ENCODE measurements at regions not wholly inside any gene's neighbourhood (a gene's known extent, or its start where the extent isn't known, plus 50 kb on each side); places are given as distances from the start of the nearest gene placed in this dataset.
A peak's percentile ranks its signal among the peaks of the same experiment; 100 is the strongest.

DNA sequence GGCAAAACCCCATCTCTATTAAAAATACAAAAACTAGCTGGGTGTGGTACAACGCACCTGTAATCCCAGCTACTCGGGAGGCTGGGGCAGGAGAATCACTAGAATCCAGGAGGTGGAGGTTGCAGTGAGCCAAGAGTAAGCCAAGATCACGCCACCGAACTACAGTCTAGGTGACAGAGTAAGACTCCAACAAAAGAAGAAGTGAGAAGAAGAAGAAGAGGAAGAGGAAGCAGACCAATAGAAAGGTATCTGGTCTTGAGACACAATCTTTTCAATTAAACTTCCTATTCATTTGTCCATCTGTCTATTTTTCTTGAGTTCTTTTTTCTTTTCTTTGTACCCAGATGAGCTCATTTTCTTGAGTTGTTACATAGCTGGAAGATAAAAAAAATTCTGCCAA is 55.7 kb upstream of the ACADM start:
- Histone ChIP-seq H3K9me3 (ENCODE audit: insufficient read depth, low read length) (no peaks in the 10 kb centered on the region), H2AFZ (ENCODE audit: low read depth, low read length) (no peak overlapping the region), H3K27ac (ENCODE audit: low read length) (no peak overlapping the region), H3K4me1 (ENCODE audit: low read length) (peaks cover 7% of the 10 kb centered on the region), H3K4me2 (ENCODE audit: low read length) (peak overlapping the region; percentile 20; the same call in 1 of the 2 replicates), H3K9ac (ENCODE audit: low read length) (no peak overlapping the region), H3K36me3 (replicated peaks; ENCODE audit: low read depth, low read length) (no peaks in the 10 kb centered on the region), H3K27me3 (ENCODE audit: low read depth, low read length) (no peaks in the 10 kb centered on the region), H3K4me3 (ENCODE audit: low read length) (no peak overlapping the region), H3K79me2 (ENCODE audit: low read length) (no peaks in the 10 kb centered on the region), H4K20me1 (ENCODE audit: insufficient read depth, low read length) (no peaks in the 10 kb centered on the region)
- TF ChIP-seq EZH2phosphoT487 (IDR thresholded peaks at IDR 0.05; ENCODE audit: low read depth) = no peak
- TF ChIP-seq, protein P1, sequence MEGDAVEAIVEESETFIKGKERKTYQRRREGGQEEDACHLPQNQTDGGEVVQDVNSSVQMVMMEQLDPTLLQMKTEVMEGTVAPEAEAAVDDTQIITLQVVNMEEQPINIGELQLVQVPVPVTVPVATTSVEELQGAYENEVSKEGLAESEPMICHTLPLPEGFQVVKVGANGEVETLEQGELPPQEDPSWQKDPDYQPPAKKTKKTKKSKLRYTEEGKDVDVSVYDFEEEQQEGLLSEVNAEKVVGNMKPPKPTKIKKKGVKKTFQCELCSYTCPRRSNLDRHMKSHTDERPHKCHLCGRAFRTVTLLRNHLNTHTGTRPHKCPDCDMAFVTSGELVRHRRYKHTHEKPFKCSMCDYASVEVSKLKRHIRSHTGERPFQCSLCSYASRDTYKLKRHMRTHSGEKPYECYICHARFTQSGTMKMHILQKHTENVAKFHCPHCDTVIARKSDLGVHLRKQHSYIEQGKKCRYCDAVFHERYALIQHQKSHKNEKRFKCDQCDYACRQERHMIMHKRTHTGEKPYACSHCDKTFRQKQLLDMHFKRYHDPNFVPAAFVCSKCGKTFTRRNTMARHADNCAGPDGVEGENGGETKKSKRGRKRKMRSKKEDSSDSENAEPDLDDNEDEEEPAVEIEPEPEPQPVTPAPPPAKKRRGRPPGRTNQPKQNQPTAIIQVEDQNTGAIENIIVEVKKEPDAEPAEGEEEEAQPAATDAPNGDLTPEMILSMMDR (IDR thresholded peaks at IDR 0.05; ENCODE audit: low read depth, low read length) = no peak

DNA sequence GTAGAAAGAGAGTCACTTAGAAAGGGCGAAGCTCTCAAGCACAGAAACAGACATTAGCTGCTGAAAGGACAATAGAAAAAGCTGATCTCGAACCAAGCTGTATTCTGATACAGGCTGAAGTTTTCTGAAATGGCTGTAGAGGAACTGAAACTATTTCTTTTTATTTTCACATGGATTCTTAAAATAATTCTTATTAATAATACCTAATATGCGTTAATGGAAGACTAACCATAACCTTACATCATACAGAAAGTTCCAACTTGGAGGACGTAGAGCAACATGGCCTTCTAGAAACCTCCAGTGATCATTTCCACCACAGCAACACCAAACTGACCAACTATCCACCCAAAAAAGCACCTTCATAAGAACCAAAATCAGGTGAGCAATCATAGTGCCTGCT is 52.8 kb upstream of the ACADM start:
- Histone ChIP-seq H2AFZ (ENCODE audit: low read depth, low read length) (no peak overlapping the region), H3K4me3 (ENCODE audit: low read length) (no peak overlapping the region)
- TF ChIP-seq, protein P1 (IDR thresholded peaks at IDR 0.05; ENCODE audit: low read depth, low read length) = no peak
- no peak for TF ChIP-seq EZH2phosphoT487 (IDR thresholded peaks at IDR 0.05; ENCODE audit: low read depth)

DNA sequence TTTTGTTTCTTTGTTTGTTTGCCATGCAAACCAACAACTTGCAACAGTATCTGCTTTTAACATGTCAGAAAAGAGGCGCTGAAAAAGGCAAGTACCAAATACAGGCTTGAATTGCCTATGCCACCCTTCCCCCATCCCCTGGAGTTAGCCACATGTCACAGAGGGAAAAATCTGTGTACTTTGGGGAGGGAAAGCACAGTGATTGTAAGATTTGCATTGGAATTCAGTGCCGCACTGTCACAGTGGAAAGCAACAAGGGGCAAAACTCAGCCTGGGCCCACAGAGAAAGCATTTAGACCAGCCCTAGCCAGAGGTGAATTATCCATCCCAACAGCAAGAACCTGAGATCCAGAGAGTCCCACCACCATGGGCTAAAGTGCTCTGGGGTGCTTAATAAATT is 52.4 kb upstream of the ACADM start:
- Histone ChIP-seq H3K36me3 (replicated peaks; ENCODE audit: low read depth, low read length) (no peaks in the 10 kb centered on the region), H3K4me2 (ENCODE audit: low read length) (no peak overlapping the region), H3K79me2 (ENCODE audit: low read length) (no peaks in the 10 kb centered on the region), H3K27ac (ENCODE audit: low read length) (no peak overlapping the region), H3K9ac (ENCODE audit: low read length) (no peak overlapping the region), H3K4me3 (ENCODE audit: low read length) (no peak overlapping the region), H3K9me3 (ENCODE audit: insufficient read depth, low read length) (no peaks in the 10 kb centered on the region), H3K27me3 (ENCODE audit: low read depth, low read length) (no peaks in the 10 kb centered on the region), H3K4me1 (ENCODE audit: low read length) (peaks cover 7% of the 10 kb centered on the region), H2AFZ (ENCODE audit: low read depth, low read length) (no peak overlapping the region), H4K20me1 (ENCODE audit: insufficient read depth, low read length) (no peaks in the 10 kb centered on the region)
- no peak for TF ChIP-seq EZH2phosphoT487 (IDR thresholded peaks at IDR 0.05; ENCODE audit: low read depth)
- TF ChIP-seq, protein P1 (IDR thresholded peaks at IDR 0.05; ENCODE audit: low read depth, low read length) = no peak

More for the DNA sequence above, 52.8 kb upstream of the ACADM start:
- Histone ChIP-seq H3K79me2 (ENCODE audit: low read length) (no peaks in the 10 kb centered on the region), H4K20me1 (ENCODE audit: insufficient read depth, low read length) (no peaks in the 10 kb centered on the region), H3K27me3 (ENCODE audit: low read depth, low read length) (no peaks in the 10 kb centered on the region), H3K36me3 (replicated peaks; ENCODE audit: low read depth, low read length) (no peaks in the 10 kb centered on the region), H3K27ac (ENCODE audit: low read length) (no peak overlapping the region), H3K4me2 (ENCODE audit: low read length) (no peak overlapping the region), H3K9ac (ENCODE audit: low read length) (no peak overlapping the region), H3K4me1 (ENCODE audit: low read length) (peaks cover 7% of the 10 kb centered on the region), H3K9me3 (ENCODE audit: insufficient read depth, low read length) (no peaks in the 10 kb centered on the region)

DNA sequence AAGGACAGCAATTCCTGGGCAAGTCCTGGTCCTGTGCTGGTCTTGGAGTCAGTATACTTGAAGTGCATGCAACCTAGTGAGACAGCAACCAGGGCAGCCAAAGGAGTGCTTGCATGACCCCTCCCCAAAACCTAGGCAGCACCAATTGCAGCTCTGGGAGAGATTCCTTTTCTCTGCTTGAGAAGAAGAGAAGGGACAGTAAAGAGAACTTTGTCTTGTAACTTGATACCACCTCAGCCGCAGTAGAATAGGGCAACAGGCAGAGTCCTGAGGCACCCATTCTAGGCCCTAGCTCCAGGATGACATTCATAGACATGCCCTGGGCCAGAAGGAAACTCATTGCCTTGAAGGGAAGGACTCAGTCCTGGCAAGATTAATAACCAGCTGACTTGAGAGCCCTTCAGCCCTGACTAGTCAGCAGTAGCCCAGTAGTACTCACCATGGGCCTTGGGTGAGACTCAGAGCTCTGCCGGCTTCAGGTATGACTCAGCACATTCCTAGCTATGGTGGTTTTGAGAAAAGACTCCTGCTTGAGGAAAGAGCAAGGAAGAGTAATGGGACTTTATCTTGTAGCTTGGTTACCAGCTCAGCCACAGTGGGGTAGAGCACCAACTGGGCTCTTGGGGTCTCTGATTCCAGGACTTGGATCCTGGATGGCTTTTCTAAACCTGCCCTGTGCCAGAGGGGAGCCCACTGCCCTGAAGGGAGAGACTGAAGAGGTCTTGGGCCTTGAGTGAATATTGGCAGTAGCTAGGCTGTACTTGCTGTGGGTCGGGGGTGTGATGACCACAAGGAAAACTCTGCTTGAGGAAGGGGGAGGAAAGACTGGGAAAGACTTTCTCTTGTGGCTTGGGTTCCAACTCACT is 51.7 kb upstream of the ACADM start:
- Histone ChIP-seq H3K4me3 (ENCODE audit: low read length) (no peak overlapping the region), H2AFZ (ENCODE audit: low read depth, low read length) (no peak overlapping the region), H4K20me1 (ENCODE audit: insufficient read depth, low read length) (no peaks in the 10 kb centered on the region), H3K4me2 (ENCODE audit: low read length) (no peak overlapping the region), H3K4me1 (ENCODE audit: low read length) (peaks cover 7% of the 10 kb centered on the region), H3K79me2 (ENCODE audit: low read length) (no peaks in the 10 kb centered on the region), H3K27me3 (ENCODE audit: low read depth, low read length) (no peaks in the 10 kb centered on the region), H3K9me3 (ENCODE audit: insufficient read depth, low read length) (no peaks in the 10 kb centered on the region), H3K9ac (ENCODE audit: low read length) (no peak overlapping the region), H3K27ac (ENCODE audit: low read length) (no peak overlapping the region), H3K36me3 (replicated peaks; ENCODE audit: low read depth, low read length) (no peaks in the 10 kb centered on the region)
- TF ChIP-seq EZH2phosphoT487 (IDR thresholded peaks at IDR 0.05; ENCODE audit: low read depth) = no peak
- TF ChIP-seq, protein P1 (IDR thresholded peaks at IDR 0.05; ENCODE audit: low read depth, low read length) = no peak

Data from OCI-LY3 (cell line).